Omental fat pad (tissue), 3 donors: ENCODE measurements at regions not wholly inside any gene's neighbourhood (a gene's known extent, or its start where the extent isn't known, plus 50 kb on each side); places are given as distances from the start of the nearest gene placed in this dataset.

Experiments
- ATAC-seq: fragments of 150-250 bp; one replicate; pipeline ENCODE4 v1.9.1; 2016; ENCODE audit warnings: mild to moderate bottlenecking, moderate library complexity; ENCODE audit not compliant: low FRiP score
- DNase-seq: peaks from one replicate; pipeline ENCODE4 v3.0.0-alpha.2; 2019; ENCODE audit warnings: low spot score
- CTCF ChIP-seq, 3 donors: fragments of 450-650 bp; IDR thresholded peaks; one replicate each; pipeline ENCODE4 v1.5.1; 2016 to 2017; ENCODE audit warnings: antibody characterized with exemption in 3 of 3, mild to moderate bottlenecking in 3 of 3, moderate library complexity in 2 of 3

GRCh38 chr18:38358805-38359657 lies 793.4 kb upstream of the CELF4 start:
- no peak for TF ChIP-seq CTCF (IDR thresholded peaks at IDR 0.05)
- DNase-seq (no peak), ATAC-seq (no peak)

GRCh38 chr18:38353149-38353548 lies 787.6 kb upstream of the CELF4 start:
- DNase-seq (no peak), ATAC-seq (no peak)

GRCh38 chr18:38350141-38350540 lies 784.5 kb upstream of the CELF4 start:
- TF ChIP-seq CTCF (IDR thresholded peaks at IDR 0.05): no peak
- DNase-seq (no peak), ATAC-seq (no peak)

More at GRCh38 chr18:38353149-38353548, 787.6 kb upstream of the CELF4 start:
- no peak for TF ChIP-seq CTCF (IDR thresholded peaks at IDR 0.05)

- no peak for ATAC-seq
- no peak for DNase-seq
- no peak for TF ChIP-seq CTCF (IDR thresholded peaks at IDR 0.05)
Observed at GRCh38 chr18:38330573-38330972, 765.0 kb upstream of the CELF4 start.

GRCh38 chr18:38329145-38329544 lies 763.5 kb upstream of the CELF4 start:
- DNase-seq (no peak), ATAC-seq (no peak)
- TF ChIP-seq CTCF (IDR thresholded peaks at IDR 0.05): no peak

GRCh38 chr18:38322206-38322605 lies 756.6 kb upstream of the CELF4 start:
- TF ChIP-seq CTCF (IDR thresholded peaks at IDR 0.05): no peak
- ATAC-seq (no peak), DNase-seq (no peak)

GRCh38 chr18:38321262-38321661 lies 755.7 kb upstream of the CELF4 start:
- DNase-seq (no peak), ATAC-seq (no peak)
- TF ChIP-seq CTCF (IDR thresholded peaks at IDR 0.05): no peak
